AG20443 (cell line): ENCODE measurements at regions not wholly inside any gene's neighbourhood (a gene's known extent, or its start where the extent isn't known, plus 50 kb on each side); places are given as distances from the start of the nearest gene placed in this dataset.

ENCODE experiments used
- DNase-seq: peaks from one replicate; pipeline ENCODE4 v3.0.0; 2012; ENCODE audit warnings: low spot score, mixed read lengths

- no peak for DNase-seq
Observed at GRCh38 chr4:63049726-63050125, 1359.5 kb downstream of the TECRL start.

DNA sequence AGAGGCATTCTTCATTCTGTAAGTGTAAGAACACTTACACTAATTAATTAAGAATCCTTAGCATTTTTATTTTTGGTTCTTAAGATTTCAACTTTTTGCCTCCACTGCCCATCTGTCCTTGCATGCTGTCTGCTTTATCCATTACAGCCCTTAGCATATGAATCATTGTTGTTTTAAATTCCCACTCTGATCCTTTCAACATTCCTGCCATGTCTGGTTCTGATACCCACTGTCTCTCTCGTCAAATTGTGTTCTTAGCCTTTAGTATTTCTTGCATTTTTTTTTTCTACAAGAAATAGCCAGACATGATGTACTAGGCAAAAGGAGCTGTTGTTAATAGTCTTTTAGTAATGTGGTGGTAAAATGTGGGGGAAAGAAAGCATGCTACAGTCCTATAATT is 1360.0 kb downstream of the TECRL start:
- DNase-seq = no peak

- DNase-seq = no peak
Observed at GRCh38 chr4:63036159-63036866, 1372.9 kb downstream of the TECRL start.

- no peak for DNase-seq
Observed at GRCh38 chr4:63029380-63029779, 1379.9 kb downstream of the TECRL start.

- no peak for DNase-seq
Observed at GRCh38 chr4:63020661-63021060, 1388.6 kb downstream of the TECRL start.

DNA sequence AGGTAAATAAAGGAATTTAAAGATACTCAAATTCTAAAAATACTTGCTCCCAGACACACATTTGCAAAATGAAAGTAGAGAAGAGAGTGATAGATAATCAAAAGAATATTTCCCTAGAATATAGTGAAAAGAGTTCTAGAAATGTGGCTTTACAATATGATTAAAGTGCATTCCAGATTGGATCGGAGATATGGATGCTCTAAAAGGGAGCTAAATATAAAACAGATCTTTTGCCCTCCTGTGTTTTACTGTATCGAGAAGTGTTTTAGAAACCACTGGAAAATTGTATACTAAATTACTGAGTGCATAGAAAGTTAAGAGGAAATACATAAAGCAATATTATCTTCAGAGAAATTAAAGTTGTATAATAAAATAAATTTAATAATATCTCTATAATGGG is 1392.0 kb downstream of the TECRL start:
- DNase-seq = no peak

- no peak for DNase-seq
Observed at GRCh38 chr4:62970846-62971245, 1438.4 kb downstream of the TECRL start.

DNA sequence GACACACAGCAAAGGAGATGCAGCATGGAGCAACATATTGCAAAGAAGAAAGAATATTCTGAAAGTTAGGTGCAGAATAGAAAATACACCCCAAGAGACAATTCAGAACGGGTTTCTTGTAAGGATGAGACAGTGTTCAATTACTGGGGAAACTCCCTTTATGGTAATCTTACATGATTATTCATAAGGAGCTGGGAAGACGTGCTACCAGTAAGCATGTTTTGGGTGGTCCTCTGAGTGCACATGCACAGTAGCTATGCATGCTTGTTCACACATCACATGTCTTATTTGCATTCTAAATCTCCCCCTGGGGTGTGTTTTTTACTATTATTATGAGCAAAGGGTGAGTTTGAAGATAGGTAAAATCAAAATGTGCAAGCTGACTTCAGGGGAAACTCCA is 1448.8 kb downstream of the TECRL start:
- no peak for DNase-seq

DNA sequence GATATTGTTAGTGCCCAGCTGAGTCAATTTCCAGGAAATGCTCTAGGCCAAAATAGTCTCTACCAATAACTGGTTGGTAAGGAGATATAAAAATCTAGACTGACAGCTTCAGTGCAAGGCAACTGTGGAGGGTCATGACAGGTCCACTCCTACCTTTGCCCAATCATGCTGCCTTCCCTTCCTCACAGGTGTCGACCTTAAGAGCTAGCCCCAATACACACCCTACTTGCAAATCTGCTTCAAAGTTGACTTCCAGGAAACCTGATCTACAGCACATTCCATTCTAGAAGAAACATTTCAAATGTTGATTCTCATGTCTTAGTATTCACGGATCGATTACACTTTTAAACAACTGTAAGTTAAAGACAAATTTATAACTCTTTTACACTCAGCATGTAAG is 1455.5 kb downstream of the TECRL start:
- DNase-seq = no peak

DNA sequence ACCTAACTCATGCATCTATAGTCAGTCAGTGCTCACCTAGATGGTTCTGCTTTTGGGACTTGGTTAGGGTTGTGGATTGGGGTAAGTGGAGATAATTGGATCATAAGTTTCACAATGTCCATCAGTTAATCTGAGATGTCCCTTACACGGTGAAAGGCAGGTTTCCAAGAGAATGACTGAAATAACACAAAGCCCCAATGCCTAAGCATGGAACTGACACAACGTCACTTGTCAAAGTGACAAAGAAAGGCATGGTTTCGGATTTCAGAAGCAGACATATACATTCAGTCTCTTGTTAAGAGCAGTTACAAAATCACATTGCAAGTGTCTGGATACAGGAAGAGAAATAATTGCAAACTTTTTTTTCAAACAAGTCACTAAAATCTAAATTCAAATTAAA is 1456.9 kb downstream of the TECRL start:
- DNase-seq = no peak

DNA sequence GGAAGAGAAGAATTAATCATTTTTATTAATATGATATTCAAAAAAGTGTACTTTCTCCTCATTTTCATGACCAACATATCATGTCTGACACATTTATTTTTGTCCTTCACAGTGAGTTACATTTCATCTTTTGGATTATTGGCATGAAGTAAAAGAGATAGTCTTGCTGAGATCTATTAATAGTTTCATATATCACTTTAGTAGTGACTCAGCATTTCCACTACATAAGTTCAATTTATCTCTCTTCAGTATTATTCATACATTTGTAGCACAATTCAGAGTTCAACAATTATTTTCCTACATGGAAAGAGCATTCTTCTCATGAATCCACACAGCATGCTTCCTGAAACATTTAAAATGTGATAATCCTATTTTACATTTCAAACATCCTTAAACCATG is 1461.1 kb downstream of the TECRL start:
- no peak for DNase-seq

- DNase-seq = no peak
Observed at GRCh38 chr4:62940229-62940628, 1469.0 kb downstream of the TECRL start.

GRCh38 chr4:62930884-62931283 is 1478.4 kb downstream of the TECRL start:
- DNase-seq = no peak

- no peak for DNase-seq
Observed at GRCh38 chr4:62928483-62928882, 1480.8 kb downstream of the TECRL start.

DNA sequence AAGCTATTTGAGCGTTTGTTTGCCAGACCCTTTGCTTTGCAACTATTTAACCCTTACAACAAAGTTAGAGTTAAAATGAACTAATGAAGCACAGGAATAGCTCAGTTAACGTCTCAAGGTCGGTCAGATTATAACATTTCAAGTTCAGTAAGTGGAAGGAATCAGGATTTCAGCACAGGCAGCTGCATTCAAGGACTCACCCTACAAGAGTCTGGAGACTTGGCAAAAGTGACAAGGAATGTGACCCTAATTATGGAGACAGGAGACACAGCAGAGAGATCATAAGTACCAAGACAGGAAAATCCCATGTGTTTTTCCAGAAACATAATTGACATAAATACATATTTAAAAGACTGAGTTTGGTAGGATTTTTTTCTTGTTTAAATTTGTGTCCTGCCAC is 1481.7 kb downstream of the TECRL start:
- DNase-seq = no peak

GRCh38 chr4:62923783-62924182 is 1485.5 kb downstream of the TECRL start:
- DNase-seq = no peak

- no peak for DNase-seq
Observed at GRCh38 chr4:62917649-62918048, 1491.6 kb downstream of the TECRL start.

DNA sequence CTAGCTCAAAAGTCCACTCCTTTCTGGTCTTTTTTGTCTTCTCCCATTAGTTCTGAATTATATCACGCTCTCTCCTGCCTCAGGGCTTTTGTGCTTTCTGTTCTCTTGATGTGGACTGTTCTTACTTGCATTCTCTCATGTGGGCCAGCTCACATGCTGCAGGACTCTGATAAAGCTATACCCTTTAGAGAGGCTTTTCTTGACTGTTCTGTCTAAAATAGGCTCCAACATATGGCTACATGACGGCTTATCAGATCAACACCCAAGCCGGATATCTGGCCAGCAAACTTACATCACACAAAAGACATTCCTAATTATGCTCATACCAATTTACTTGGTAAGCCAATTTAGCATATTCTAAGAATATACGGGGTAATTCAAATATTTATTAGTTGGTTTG is 1494.5 kb downstream of the TECRL start:
- DNase-seq = no peak

- DNase-seq = no peak
Observed at GRCh38 chr4:62913065-62913464, 1496.2 kb downstream of the TECRL start.

- DNase-seq = no peak
Observed at GRCh38 chr4:62912531-62912930, 1496.7 kb downstream of the TECRL start.

GRCh38 chr4:62909238-62909637 is 1500.0 kb downstream of the TECRL start:
- no peak for DNase-seq

GRCh38 chr4:62901101-62901500 is 1508.1 kb downstream of the TECRL start:
- no peak for DNase-seq

DNA sequence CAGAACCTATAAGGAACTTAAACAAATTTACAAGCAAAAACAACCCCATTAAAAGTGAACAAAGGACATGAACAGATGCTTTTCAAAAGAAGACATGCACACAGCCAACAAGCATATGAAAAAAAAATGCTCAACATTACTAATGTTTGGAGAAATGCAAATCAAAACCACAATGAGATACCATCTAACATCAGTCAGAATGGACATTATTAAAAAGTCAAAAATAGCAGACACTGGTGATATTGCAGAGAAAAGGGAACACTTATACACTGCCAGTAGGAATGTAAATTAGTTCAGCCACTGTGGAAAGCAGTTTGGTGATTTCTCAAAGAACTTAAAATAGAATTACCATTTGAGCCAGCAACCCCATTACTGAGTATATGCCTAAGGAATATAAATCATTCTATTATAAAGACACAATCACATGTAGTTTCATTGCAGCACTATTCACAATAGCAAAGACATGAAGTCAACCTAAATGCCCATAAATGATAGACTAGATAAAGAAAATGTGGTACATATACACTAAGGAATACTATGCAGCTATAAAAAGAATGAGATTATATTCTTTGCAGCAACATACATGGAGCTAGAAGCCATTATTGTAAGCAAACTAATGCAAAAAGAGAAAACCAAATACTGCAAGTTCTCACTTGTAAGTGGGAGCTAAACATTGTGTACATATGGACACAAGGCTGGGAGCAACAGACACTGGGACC is 1509.4 kb downstream of the TECRL start:
- no peak for DNase-seq

GRCh38 chr4:62898115-62898514 is 1511.1 kb downstream of the TECRL start:
- DNase-seq = no peak
